K562 (cell line): ENCODE measurements at regions not wholly inside any gene's neighbourhood (a gene's known extent, or its start where the extent isn't known, plus 50 kb on each side); places are given as distances from the start of the nearest gene placed in this dataset.

ENCODE experiments used
- ATAC-seq: fragments of 200-7000 bp; cut with Tn5 transposase; 3 replicates; pipeline ENCODE4 v1.9.1; 2020; ENCODE audit warnings: moderate library complexity
- BruUV-seq: library from RNA; stranded (reverse); fragments of 400-500 nt; replicated peaks from 2 replicates; lab custom pipeline; 2021; lab: Mats Ljungman, UMichigan
- CTCF ChIA-PET: fragments of 300-600 bp; formaldehyde crosslinking; extraction: SDS; loops from one replicate; lab custom pipeline; 2021; ENCODE audit warnings: low intra/inter-chr PET ratio; lab: Yijun Ruan, JAX
- POLR2A ChIA-PET: fragments of 300-600, 350-650 bp; sonication (Branson Sonifier 250); formaldehyde crosslinking; extraction: SDS; loops from one replicate; lab custom pipeline; 2021; ENCODE audit warnings: antibody characterized with exemption, inconsistent platforms; lab: Yijun Ruan, JAX
- DNase-seq, 4 experiments: peaks; one replicate each; pipeline versions ENCODE4 v3.0.0 to v3.0.0-alpha.2; 2011 to 2018; ENCODE audit warnings: low spot score in 3 of 4, mixed read lengths in 3 of 4; ENCODE audit errors: extremely low read depth in 1 of 4
- FAIRE-seq: peaks from 2 replicates; lab custom pipeline; 2011; peaks lifted over from hg19 to GRCh38; lab: Jason Lieb, UNC
- H2AFZ ChIP-seq: 2 replicates; pipeline ENCODE4 v1.6.0; 2011; ENCODE audit warnings: low read depth, low read length, control low read depth, inconsistent platforms
- H3K27ac ChIP-seq: fragments of 200-600 bp; 3 replicates; pipeline ENCODE4 v1.8.0; 2011; ENCODE audit warnings: low read depth, mild to moderate bottlenecking, control low read depth, inconsistent platforms, low read length, moderate library complexity, mixed read lengths; ENCODE audit errors: extremely low read depth
- H3K27me3 ChIP-seq, 2 experiments: fragments of 300-600 bp in 1 of 2; 2 replicates in 1 of 2; 3 replicates in 1 of 2; pipeline versions ENCODE4 v1.6.0 to v1.8.0; 2011; ENCODE audit warnings: inconsistent platforms in 2 of 2, low read length in 2 of 2, mild to moderate bottlenecking in 1 of 2, mixed read lengths in 1 of 2, moderate library complexity in 1 of 2; ENCODE audit not compliant: control insufficient read depth in 2 of 2, insufficient read depth in 2 of 2
- H3K36me3 ChIP-seq: fragments of 300-600 bp; 3 replicates; pipeline ENCODE4 v1.8.0; 2011; ENCODE audit warnings: mild to moderate bottlenecking, low read length, inconsistent platforms; ENCODE audit not compliant: control insufficient read depth, insufficient read depth
- H3K4me1 ChIP-seq, 2 experiments: fragments of 200-600 bp in 1 of 2; replicated peaks in 1 of 2; 2 replicates in 1 of 2; 3 replicates in 1 of 2; pipeline versions ENCODE4 v1.5.1 to v1.8.0; 2011; ENCODE audit warnings: inconsistent platforms in 2 of 2, low read length in 2 of 2, mild to moderate bottlenecking in 1 of 2, mixed read lengths in 1 of 2, moderate library complexity in 1 of 2; ENCODE audit not compliant: control insufficient read depth in 2 of 2, insufficient read depth in 2 of 2
- H3K4me2 ChIP-seq: 2 replicates; pipeline ENCODE4 v1.6.1; 2011; ENCODE audit warnings: low read length, control low read depth, inconsistent platforms, mixed read lengths; ENCODE audit not compliant: insufficient read depth
- H3K4me3 ChIP-seq: fragments of 200-600 bp; sonication (generic), shearing (Covaris generic); 2 replicates; pipeline ENCODE4 v1.5.1; 2016; ENCODE audit warnings: control low read depth, inconsistent platforms
- H3K79me2 ChIP-seq: fragments of 200-600 bp; 3 replicates; pipeline ENCODE4 v1.8.0; 2011; ENCODE audit warnings: low read length, inconsistent platforms; ENCODE audit not compliant: control insufficient read depth, insufficient read depth
- H3K9ac ChIP-seq, 2 experiments: 2 replicates each; pipeline versions ENCODE4 v1.6.0 to v1.6.1; 2011; ENCODE audit warnings: low read depth in 2 of 2, low read length in 2 of 2, control low read depth in 1 of 2, inconsistent platforms in 1 of 2, mild to moderate bottlenecking in 1 of 2, mixed read lengths in 1 of 2; ENCODE audit not compliant: insufficient read depth in 1 of 2
- H3K9me1 ChIP-seq: one replicate; pipeline ENCODE4 v1.6.0; 2011; ENCODE audit warnings: inconsistent platforms, mild to moderate bottlenecking, low read length, moderate library complexity; ENCODE audit not compliant: control insufficient read depth, insufficient read depth
- H3K9me3 ChIP-seq: replicated peaks from 2 replicates; pipeline ENCODE4 v1.5.1; 2011; ENCODE audit warnings: low read depth, low read length, inconsistent platforms; ENCODE audit not compliant: control insufficient read depth, insufficient read depth
- H4K20me1 ChIP-seq: replicated peaks from 2 replicates; pipeline ENCODE4 v1.6.1; 2011; ENCODE audit warnings: low read length, inconsistent platforms, mixed read lengths; ENCODE audit not compliant: control insufficient read depth, insufficient read depth
- CBX2 ChIP-seq: fragments of 200-600 bp; sonication (generic); IDR thresholded peaks from one replicate; pipeline ENCODE4 v1.6.1; 2012; ENCODE audit warnings: mild to moderate bottlenecking, low read length, inconsistent platforms; ENCODE audit not compliant: insufficient read depth, poor library complexity, severe bottlenecking
- IRF2 ChIP-seq: sonication (generic); formaldehyde crosslinking; IDR thresholded peaks from 2 replicates; pipeline ENCODE4 v1.8.1; 2022; ENCODE audit warnings: mild to moderate bottlenecking, missing genetic modification reagents
- MCM5 ChIP-seq: fragments of 450-650 bp; IDR thresholded peaks from 2 replicates; pipeline ENCODE4 v1.6.1; 2016; ENCODE audit warnings: low read depth
- NFIC ChIP-seq: fragments of 450-650 bp; IDR thresholded peaks from 2 replicates; pipeline ENCODE4 v1.6.1; 2017; ENCODE audit warnings: mild to moderate bottlenecking, inconsistent platforms
- SPI1 ChIP-seq: IDR thresholded peaks from 2 replicates; pipeline ENCODE4 v1.6.1; 2011; ENCODE audit warnings: low read depth, low read length, control low read depth, borderline replicate concordance
- SUPT5H ChIP-seq: fragments of 450-650 bp; IDR thresholded peaks from 2 replicates; pipeline ENCODE4 v1.6.1; 2016
- THAP7 ChIP-seq: fragments of 250-450 bp; sonication (Bioruptor Pico); IDR thresholded peaks from 2 replicates; pipeline ENCODE4 v1.5.0; 2021
- WGBS: fragments of 100-300 bp; shearing (Covaris generic); methylation state at CpG from one replicate; pipeline ENCODE4 v1.1.6; 2016; ENCODE audit warnings: low coverage, mixed read lengths; ENCODE audit not compliant: insufficient coverage; ENCODE audit errors: missing lambda C conversion rate; 5-methylcytosine and 5-hydroxymethylcytosine counted together
- in situ Hi-C: fragments of 300-500 bp; cut with MboI; formaldehyde crosslinking; loops from 4 replicates; pipeline ENCODE4 v1.15.0; 2018; ENCODE audit warnings: inconsistent platforms, mixed read lengths
- intact Hi-C: fragments of 100-400 bp; cut with micrococcal nuclease; formaldehyde crosslinking; loops from 2 replicates; pipeline ENCODE4 v1.14.2; 2022

- WGBS, result 4% methylated on average over 17 of the region's 18 CpGs
- ATAC-seq (no peak), DNase-seq (no peak), FAIRE-seq (no peak)
- Histone ChIP-seq H3K27me3 (peaks cover 2 to 11% of the 10 kb centered on the region in 2 experiments; a peak in 2 of 5 replicates), H4K20me1 (no peaks in the 10 kb centered on the region), H2AFZ (no peak overlapping the region), H3K9me1 (no peaks in the 10 kb centered on the region), H3K36me3 (no peaks in the 10 kb centered on the region), H3K9ac (no peak overlapping the region), H3K79me2 (no peaks in the 10 kb centered on the region)
- intact Hi-C loops, result no loop called here
- CTCF ChIA-PET, result no interaction called here
- POLR2A ChIA-PET, result interaction anchor here (0.6 to 0.9 kb wide), 2 partner anchors 13 to 91 kb away, joined by 3 read pairs; no protein-coding TSS in a partner anchor
- TF ChIP-seq SPI1 (no peak), NFIC (peak; percentile 52)
- TF ChIP-seq, all 486 proteins: peak for 1
- H3K4me2 ChIP-seq, result no peak overlapping the region
- no peak overlapping the region for H3K4me3 ChIP-seq
- BruUV-seq, result no TSS peak
- peaks cover 0 to 6% of the 10 kb centered on the region in 2 experiments; a peak in 1 of 5 replicates for H3K4me1 ChIP-seq
- H3K9me3 ChIP-seq, result no peaks in the 10 kb centered on the region
- in situ Hi-C loops, result no loop called here
- H3K27ac ChIP-seq, result no peak overlapping the region
Measured at GRCh38 chr18:22816266-22817176, 116.6 kb upstream of the RBBP8 start.

- intact Hi-C loops (no loop called here), in situ Hi-C loops (no loop called here)
- Histone ChIP-seq H3K36me3 (no peaks in the 10 kb centered on the region), H3K27ac (no peak overlapping the region), H3K9ac (no peak overlapping the region), H3K9me3 (no peaks in the 10 kb centered on the region), H3K4me3 (no peak overlapping the region), H3K4me2 (no peak overlapping the region), H4K20me1 (no peaks in the 10 kb centered on the region), H3K4me1 (peaks cover 0 to 6% of the 10 kb centered on the region in 2 experiments; a peak in 1 of 5 replicates), H3K79me2 (no peaks in the 10 kb centered on the region), H3K9me1 (no peaks in the 10 kb centered on the region), H3K27me3 (peaks cover 2 to 11% of the 10 kb centered on the region in 2 experiments; a peak in 2 of 5 replicates), H2AFZ (no peak overlapping the region)
- FAIRE-seq (no peak), ATAC-seq (no peak), DNase-seq (no peak)
- no TSS peak for BruUV-seq
- TF ChIP-seq CBX2, result no peak
- TF ChIP-seq THAP7 (CRISPR knock-in tag), result no peak
- no peak for TF ChIP-seq MCM5
- TF ChIP-seq IRF2 (CRISPR knock-in tag), result no peak
- TF ChIP-seq SUPT5H, result no peak
- ChIA-PET CTCF (no interaction called here), POLR2A (no interaction called here)
- WGBS, result 0% methylated on average over 1 of the region's 1 CpG
Measured at GRCh38 chr18:22817844-22818243, 115.3 kb upstream of the RBBP8 start.
